ENCODE measurements at regions not wholly inside any gene's neighbourhood (a gene's known extent, or its start where the extent isn't known, plus 50 kb on each side); places are given as distances from the start of the nearest gene placed in this dataset.

- TF ChIP-seq FOXK2 (conservative IDR thresholded peaks at IDR 0.05 in 1 of 2, IDR thresholded peaks at IDR 0.05 in 1 of 2; ENCODE audit: low read depth in 2 of 2) (no peak), NR2C1 (IDR thresholded peaks at IDR 0.05) (no peak), NR2C1 (tag; IDR thresholded peaks at IDR 0.05) (no peak)
These were observed 436.8 kb downstream of the OMA1 start for GRCh38 chr1:58109646-58110200.

All from K562 (cell line).